GM19452 (cell line): ENCODE measurements at regions not wholly inside any gene's neighbourhood (a gene's known extent, or its start where the extent isn't known, plus 50 kb on each side); places are given as distances from the start of the nearest gene placed in this dataset.
"Not testable (repeated sequence)": the region's sequence is repeated elsewhere in the genome, so short reads cannot be mapped to it uniquely, and the experiment has no call there.

Source experiments
- ATAC-seq: cut with Tn5 transposase; IDR thresholded peaks from one replicate; pipeline ENCODE4 v1.9.1; 2021; ENCODE audit not compliant: unreplicated experiment

DNA sequence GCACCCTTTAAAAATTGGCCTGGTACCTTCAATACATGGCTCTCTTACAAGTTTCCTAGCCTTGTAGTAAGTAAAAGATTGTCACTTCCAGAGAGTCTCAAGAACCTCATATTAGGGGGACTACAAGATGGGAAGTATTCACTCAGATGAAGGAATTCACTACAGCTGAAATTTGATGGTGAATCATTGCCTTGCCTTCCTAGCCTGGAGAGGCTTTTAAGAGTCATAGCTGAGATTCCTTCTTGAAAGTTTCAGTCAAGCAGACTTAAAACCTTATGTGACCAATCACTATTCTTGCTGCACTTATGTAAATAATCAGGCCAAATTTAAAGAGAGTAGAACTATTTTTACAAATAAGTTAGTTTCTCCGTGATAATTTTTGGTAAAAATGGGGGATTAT, 451.6 kb downstream of the TRHDE start:
- ATAC-seq, result no peak

GRCh38 chr12:72729451-72730010, 457.4 kb downstream of the TRHDE start:
- no peak for ATAC-seq

DNA sequence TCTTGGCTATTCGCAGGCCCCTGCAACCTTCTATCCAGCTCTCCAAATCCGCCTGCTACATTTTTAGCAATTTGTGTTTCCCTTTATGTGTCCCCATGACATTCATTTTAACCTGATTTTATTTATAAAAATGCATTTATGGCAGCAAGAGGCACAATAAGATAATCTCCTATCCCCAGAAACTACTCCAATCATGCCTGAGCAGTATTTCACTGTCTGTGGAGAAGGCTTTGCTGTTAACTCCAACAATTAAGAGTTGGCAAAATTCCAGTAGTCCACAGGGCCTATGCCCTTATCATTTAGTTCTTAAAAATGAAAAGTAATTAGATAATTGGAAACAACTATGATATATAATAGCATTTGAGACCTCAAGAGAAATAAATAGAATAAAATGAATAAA, 462.4 kb downstream of the TRHDE start:
- no peak for ATAC-seq

DNA sequence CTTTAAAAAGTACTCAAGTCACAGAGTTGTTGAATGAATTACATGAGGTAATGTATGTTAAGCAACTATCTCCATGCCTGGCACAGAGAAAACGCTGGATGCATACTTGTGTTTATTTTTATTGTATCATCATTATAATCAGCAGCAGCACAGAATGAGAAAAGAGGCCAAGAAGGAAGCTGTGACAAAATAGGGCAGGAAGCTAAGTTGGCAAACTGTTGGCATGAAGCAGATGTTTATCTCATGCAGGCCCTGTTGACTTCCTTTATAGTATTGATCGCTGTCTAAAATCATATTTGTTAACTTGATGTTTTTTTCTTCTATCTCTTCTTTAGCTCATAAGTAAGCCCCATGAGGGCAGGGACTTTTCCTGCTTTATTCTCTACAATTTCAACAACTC, 466.6 kb downstream of the TRHDE start:
- ATAC-seq, result no peak

DNA sequence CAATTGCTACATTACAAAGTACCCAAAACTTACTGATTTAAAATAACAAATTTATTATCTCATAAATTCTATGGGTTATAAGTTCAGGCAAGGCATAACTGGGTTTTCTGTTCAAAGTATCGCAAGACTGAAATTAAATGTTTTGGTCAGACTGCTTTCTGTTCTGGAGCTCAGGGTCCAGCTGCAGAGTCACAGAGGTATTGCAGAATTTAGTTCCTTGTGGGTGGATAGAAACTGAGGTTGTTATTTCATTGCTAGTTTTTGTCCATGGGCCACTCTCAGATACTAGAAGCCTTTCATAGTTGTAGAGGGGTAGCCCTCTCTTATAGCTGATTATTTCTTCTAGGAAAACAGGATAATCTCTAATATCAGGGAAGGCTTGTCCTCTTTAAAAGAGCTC, 467.9 kb downstream of the TRHDE start:
- no peak for ATAC-seq

DNA sequence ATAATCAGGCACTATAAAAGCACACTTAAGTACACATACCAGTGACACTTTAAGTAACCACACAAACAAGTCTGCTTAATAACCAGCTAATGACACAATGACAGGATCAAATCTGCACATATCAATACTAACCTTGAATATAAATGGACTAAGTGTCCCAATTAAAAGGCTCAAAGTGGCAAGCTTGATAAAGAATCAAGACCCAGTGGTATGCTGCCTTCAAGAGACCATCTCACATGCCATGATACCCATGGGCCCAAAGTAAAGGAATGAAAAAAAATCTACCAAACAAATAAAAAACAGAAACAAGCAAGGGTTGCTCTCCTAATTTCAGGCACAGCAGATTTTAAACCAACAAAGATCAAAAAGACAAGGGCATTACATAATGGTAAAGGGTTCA, 470.4 kb downstream of the TRHDE start:
- ATAC-seq, result no peak

DNA sequence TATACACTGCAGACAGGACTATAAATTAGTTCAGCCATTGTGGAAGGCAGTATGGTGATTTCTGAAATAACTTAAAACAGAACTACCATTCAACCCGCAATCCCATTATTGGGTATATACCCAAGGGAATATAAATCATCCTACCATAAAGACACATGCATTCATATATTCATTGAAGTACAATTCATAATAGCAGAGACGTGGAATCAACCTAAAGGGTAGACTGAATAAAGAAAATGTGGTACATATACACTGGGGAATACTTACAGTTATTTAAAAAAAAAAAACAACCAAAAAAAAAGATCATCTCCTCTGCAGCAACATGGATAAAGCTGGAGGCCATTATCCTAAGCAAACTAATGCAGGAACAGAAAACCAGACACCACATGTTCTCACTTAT, 473.9 kb downstream of the TRHDE start:
- no peak for ATAC-seq

GRCh38 chr12:72747111-72747849, 475.1 kb downstream of the TRHDE start:
- ATAC-seq, result no peak

DNA sequence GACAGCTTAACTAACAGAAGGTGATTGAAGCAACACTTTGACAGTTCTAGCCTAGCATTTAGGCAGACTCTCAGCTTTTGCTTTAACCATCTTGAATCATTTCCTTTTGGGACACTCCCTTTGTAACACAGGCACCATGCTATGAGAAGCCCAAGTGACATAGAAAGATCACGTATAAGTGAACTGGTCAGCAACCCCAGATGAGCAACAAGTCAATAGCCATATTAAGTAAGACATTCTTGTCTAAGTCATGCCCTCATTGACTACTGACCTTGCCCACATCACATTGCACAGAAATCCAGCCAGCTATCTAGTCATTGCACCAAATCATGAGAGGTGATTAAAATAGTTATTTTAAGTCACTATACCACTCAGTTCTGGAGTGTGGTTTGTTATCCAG, 476.8 kb downstream of the TRHDE start:
- ATAC-seq, result no peak

- ATAC-seq, result no peak
These were observed 481.4 kb downstream of the TRHDE start for GRCh38 chr12:72753571-72753970.

- ATAC-seq, result not testable (repeated sequence)
These were observed 481.9 kb downstream of the TRHDE start for GRCh38 chr12:72754026-72754425.

DNA sequence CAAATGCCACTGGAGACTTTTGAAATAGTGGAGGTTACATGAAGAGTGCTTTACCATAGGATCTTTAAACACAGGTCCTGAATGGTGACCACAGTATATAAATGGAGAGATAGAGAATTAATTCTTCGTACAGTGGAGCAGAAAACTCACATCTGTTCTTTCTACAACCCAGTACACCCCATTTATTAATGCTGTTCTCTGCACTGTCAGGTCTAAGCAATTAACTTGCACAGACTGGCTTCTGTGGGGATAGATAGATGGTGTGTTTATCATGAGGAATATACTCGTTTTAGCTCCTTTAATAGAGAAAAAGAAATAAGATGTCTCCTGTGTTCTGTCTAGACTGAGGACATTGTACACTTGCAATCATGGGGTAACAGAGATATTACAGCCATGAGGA, 494.3 kb downstream of the TRHDE start:
- no peak for ATAC-seq

DNA sequence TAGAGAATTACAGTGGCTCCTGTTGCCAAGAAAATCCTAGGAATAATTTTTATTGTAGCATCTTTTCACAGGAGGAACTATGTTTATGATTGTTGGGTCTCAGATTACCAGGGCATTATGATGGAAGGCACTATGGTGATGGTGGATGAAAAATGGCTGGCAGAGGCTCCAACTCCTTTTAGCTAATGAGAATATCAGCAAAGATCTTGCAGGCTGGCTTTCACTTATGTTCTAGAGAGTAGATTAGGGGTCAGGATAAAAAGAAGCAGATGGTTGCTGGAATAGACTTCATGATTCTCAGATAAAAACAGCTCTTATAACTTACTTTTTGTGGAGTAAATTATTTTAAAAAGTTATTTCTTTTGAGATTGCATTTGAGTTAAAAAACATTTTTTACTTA, 501.9 kb downstream of the TRHDE start:
- ATAC-seq, result no peak

DNA sequence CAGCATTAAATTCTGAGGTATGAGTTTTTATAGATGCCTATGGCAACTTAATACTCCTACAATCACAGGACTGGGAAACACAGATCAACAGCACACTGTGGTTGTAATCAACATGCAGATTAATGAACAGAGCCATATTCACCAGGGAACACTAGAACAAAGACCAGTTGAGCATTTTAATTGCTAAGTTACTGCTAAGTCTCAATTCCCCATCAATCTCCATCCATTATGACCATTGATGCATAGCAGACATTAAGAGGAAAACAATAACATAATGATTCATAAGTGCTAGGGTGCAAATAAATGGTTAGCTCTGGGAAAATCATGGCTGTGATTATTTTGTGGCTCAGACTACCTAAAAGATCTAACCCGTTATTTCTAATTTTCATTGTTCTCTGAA, 505.6 kb downstream of the TRHDE start:
- ATAC-seq, result no peak

DNA sequence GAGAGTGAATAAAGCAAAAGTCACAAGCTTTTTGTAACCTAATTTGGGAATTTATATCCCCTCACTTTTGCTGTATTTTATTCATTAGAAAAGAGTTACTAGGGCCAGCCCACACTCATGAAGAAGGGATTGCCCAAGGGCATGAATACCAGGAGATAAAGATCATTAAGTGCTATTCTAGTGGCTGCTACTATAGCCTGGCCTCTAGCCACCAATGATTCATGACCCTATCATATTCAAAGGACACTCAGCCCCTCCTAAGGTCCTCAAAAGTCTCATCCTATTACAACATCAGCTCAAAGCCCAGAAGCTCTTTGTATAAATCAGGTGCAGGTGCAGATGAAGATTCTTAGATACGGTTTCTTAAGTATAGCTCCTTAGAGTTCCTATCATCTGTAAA, 518.1 kb downstream of the TRHDE start:
- ATAC-seq, result no peak

DNA sequence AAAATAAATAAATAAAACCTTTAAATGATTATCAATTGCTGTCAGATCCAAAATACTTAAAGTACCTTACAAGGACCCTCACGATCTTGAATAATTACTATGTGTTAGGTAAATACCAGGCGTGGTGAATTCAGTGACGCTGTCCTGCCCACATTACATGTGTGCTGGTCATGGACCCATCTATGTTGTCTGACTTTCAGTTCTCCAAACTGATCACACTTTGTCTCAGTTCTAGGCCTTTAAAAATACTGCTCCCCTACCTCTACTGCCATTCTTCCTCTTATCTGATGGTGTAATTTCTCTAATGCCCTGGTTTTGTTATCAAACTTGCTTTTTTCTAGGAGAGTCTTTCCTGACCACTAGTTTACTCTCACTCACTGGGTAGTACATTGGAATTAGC, 520.7 kb downstream of the TRHDE start:
- ATAC-seq, result no peak

GRCh38 chr12:72793796-72794195, 521.6 kb downstream of the TRHDE start:
- ATAC-seq, result no peak

DNA sequence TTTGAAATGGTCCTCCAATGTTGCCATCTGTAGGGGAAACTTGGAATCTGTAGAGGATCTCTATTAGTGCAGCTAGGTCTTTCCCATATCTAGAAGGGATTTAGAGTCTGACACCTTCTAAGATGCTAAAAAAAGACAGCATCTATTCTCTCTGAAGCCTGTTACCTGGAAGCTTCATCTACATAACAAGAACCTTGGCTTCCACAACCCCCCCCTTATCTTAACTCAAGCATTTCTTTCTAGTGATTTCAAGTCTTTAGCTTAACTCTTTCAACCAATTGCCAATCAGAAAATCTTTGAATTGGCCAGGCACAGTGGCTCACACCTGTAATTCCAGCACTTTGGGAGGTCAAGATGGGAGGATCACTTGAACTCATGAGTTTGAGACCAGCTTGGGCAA, 543.3 kb downstream of the TRHDE start:
- no peak for ATAC-seq

GRCh38 chr12:72828662-72829324, 556.6 kb downstream of the TRHDE start:
- ATAC-seq, result no peak

GRCh38 chr12:72829838-72830237, 557.7 kb downstream of the TRHDE start:
- ATAC-seq, result no peak

GRCh38 chr12:72832024-72832423, 559.9 kb downstream of the TRHDE start:
- ATAC-seq, result no peak

DNA sequence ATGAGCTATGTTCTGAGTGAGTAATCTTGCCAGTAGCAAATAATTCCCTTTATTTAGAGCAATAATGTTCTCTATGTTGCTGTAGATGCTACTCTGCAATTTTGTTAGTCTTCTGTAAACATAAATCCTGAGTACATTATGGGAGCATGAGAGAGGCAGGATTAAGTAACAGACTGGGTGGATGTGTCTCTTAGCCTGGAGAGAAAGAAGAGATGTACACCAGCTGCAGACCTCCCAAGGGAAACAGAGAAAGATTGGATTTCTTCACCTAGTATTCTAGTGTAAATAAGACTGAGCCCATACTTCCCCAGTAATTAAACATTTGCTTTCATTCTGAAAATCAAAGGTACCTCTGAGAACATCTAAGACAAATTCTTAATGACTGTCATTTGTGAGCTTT, 564.0 kb downstream of the TRHDE start:
- no peak for ATAC-seq

DNA sequence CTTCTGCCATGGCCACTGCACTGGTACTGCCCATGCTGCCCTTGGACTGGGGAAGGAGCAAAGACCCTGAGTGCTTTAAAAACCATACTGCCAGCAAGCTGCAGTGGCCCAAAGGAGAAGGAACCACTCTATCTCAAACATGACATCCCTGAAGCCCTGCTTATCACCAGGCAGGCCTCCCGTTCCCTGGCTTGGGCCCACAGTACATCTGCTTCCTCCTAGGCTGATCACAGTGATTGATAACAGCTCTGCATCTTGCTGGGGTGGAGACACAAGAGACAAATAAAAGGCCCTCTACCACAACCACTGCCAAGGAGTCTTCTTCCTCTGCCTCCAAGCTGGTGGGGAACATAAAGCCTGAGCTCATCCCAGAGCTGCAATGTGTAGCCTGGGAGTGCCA, 567.5 kb downstream of the TRHDE start:
- ATAC-seq, result no peak
